K562 (cell line): ENCODE measurements at regions not wholly inside any gene's neighbourhood (a gene's known extent, or its start where the extent isn't known, plus 50 kb on each side); places are given as distances from the start of the nearest gene placed in this dataset.

Experiments used
- CREM ChIP-seq: IDR thresholded peaks from 2 replicates; pipeline ENCODE4 v1.6.1; 2014; ENCODE audit warnings: antibody characterized with exemption, low read depth
- DMBX1 ChIP-seq: fragments of 250-450 bp; sonication (Bioruptor Pico); IDR thresholded peaks from 2 replicates; pipeline ENCODE4 v1.8.0; 2022; ENCODE audit warnings: inconsistent platforms, mild to moderate bottlenecking, moderate library complexity, borderline replicate concordance
- ETV5 ChIP-seq: sonication (generic); formaldehyde crosslinking; IDR thresholded peaks from 2 replicates; pipeline ENCODE4 v1.4.0; 2020; ENCODE audit warnings: low read depth, mild to moderate bottlenecking, missing genetic modification reagents
- FOXK1 ChIP-seq: sonication (generic); formaldehyde crosslinking; IDR thresholded peaks from 2 replicates; pipeline ENCODE4 v1.8.0; 2022; ENCODE audit warnings: missing genetic modification reagents, mild to moderate bottlenecking, borderline replicate concordance
- JUND ChIP-seq, 2 experiments: IDR thresholded peaks; 2 replicates in 1 of 2; 3 replicates in 1 of 2; pipeline ENCODE4 v1.6.1; 2011; ENCODE audit warnings: borderline replicate concordance in 2 of 2, low read depth in 2 of 2, low read length in 2 of 2, improper control_type of control experiment in 1 of 2, missing biosample characterization in 1 of 2, missing genetic modification characterization in 1 of 2, missing genetic modification reagents in 1 of 2
- NFIC ChIP-seq: fragments of 450-650 bp; IDR thresholded peaks from 2 replicates; pipeline ENCODE4 v1.6.1; 2017; ENCODE audit warnings: mild to moderate bottlenecking, inconsistent platforms
- RBFOX2 ChIP-seq: fragments of 200-400 bp; formaldehyde crosslinking; IDR thresholded peaks from 2 replicates; pipeline ENCODE4 v1.6.1; 2017; ENCODE audit warnings: low read depth, mild to moderate bottlenecking, low read length, moderate library complexity
- SMC3 ChIP-seq: conservative IDR thresholded peaks from 2 replicates; pipeline ENCODE4 v1.6.1; 2011; ENCODE audit warnings: low read depth, low read length, improper control_type of control experiment; ENCODE audit not compliant: insufficient read depth
- ZFP36 ChIP-seq: fragments of 150-350 bp; IDR thresholded peaks from 2 replicates; pipeline ENCODE4 v1.6.1; 2018; ENCODE audit warnings: low read length, low read depth; ENCODE audit not compliant: partially characterized antibody
- TF ChIP-seq, protein P1 (sequence below), 2 experiments: fragments of 450-650 bp in 1 of 2; sonication (generic) in 1 of 2; formaldehyde crosslinking in 1 of 2; IDR thresholded peaks; 2 replicates each; pipeline versions ENCODE4 v1.7.1 to v1.9.0; 2016 to 2022; ENCODE audit warnings: inconsistent platforms in 1 of 2, mild to moderate bottlenecking in 1 of 2, missing genetic modification reagents in 1 of 2
- TF ChIP-seq, protein P2 (sequence below): fragments of 150-350 bp; IDR thresholded peaks from 2 replicates; pipeline ENCODE4 v1.6.1; 2014; ENCODE audit warnings: low read depth, mild to moderate bottlenecking, low read length, borderline replicate concordance
- TF ChIP-seq, protein P3 (sequence below): fragments of 200-800 bp; sonication (Bioruptor generic); IDR thresholded peaks from 2 replicates; pipeline ENCODE4 v1.6.1; 2017; ENCODE audit warnings: missing genetic modification characterization, missing compliant biosample characterization

DNA sequence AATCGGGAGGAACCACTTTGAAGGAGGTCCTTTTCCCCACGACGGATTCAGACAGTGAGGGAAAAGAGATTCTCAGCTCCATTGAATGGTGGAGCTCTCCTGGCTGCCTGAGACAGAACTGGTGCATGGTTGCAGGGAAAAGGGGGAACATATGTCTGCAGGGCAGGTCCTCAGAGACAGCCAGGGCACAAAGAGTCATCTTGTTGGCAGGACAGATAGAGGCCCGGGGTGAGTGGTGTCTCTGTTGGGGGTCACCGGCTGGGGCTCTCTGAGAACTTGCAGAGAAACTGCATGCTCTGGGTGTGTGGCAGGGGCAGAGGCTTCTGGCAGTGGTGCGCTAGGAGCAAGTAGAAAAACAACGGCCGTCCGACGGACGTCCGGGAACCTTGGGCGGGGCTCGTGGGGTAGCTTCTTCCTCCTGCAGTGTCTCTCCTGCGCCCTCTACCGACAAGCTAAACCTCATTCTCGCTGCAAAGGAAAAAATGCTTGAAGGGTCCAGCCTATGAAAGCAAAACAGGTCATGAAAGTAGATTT is 94.3 kb downstream of the CDCA7 start (continued):
- TF ChIP-seq SMC3 (peak; percentile 67), NFIC (0 out of 2 replicates have a peak, but pooled peaks have one; percentile 11), ZFP36 (peak; percentile 5), CREM (peak; percentile 44; the same call in 1 of the 2 replicates), ETV5 (CRISPR knock-in tag) (0 out of 2 replicates have a peak, but pooled peaks have one; percentile 21), FOXK1 (no peak), JUND (IDR thresholded peaks at IDR 0.05; ENCODE audit: borderline replicate concordance, low read depth, low read length) (peak; percentile 14; the same call in 1 of the 2 replicates), JUND (tag; IDR thresholded peaks at IDR 0.05; ENCODE audit: borderline replicate concordance, low read depth, low read length) (no peak), DMBX1 (CRISPR knock-in tag) (peak; percentile 36; the same call in 1 of the 2 replicates), RBFOX2 (0 out of 2 replicates have a peak, but pooled peaks have one; percentile 23)
- TF ChIP-seq, protein P1, sequence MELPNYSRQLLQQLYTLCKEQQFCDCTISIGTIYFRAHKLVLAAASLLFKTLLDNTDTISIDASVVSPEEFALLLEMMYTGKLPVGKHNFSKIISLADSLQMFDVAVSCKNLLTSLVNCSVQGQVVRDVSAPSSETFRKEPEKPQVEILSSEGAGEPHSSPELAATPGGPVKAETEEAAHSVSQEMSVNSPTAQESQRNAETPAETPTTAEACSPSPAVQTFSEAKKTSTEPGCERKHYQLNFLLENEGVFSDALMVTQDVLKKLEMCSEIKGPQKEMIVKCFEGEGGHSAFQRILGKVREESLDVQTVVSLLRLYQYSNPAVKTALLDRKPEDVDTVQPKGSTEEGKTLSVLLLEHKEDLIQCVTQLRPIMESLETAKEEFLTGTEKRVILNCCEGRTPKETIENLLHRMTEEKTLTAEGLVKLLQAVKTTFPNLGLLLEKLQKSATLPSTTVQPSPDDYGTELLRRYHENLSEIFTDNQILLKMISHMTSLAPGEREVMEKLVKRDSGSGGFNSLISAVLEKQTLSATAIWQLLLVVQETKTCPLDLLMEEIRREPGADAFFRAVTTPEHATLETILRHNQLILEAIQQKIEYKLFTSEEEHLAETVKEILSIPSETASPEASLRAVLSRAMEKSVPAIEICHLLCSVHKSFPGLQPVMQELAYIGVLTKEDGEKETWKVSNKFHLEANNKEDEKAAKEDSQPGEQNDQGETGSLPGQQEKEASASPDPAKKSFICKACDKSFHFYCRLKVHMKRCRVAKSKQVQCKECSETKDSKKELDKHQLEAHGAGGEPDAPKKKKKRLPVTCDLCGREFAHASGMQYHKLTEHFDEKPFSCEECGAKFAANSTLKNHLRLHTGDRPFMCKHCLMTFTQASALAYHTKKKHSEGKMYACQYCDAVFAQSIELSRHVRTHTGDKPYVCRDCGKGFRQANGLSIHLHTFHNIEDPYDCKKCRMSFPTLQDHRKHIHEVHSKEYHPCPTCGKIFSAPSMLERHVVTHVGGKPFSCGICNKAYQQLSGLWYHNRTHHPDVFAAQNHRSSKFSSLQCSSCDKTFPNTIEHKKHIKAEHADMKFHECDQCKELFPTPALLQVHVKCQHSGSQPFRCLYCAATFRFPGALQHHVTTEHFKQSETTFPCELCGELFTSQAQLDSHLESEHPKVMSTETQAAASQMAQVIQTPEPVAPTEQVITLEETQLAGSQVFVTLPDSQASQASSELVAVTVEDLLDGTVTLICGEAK (IDR thresholded peaks at IDR 0.05) = peak; percentile 69
- TF ChIP-seq, protein P1 (CRISPR knock-in tag; IDR thresholded peaks at IDR 0.05) = no peak
- TF ChIP-seq, protein P2, sequence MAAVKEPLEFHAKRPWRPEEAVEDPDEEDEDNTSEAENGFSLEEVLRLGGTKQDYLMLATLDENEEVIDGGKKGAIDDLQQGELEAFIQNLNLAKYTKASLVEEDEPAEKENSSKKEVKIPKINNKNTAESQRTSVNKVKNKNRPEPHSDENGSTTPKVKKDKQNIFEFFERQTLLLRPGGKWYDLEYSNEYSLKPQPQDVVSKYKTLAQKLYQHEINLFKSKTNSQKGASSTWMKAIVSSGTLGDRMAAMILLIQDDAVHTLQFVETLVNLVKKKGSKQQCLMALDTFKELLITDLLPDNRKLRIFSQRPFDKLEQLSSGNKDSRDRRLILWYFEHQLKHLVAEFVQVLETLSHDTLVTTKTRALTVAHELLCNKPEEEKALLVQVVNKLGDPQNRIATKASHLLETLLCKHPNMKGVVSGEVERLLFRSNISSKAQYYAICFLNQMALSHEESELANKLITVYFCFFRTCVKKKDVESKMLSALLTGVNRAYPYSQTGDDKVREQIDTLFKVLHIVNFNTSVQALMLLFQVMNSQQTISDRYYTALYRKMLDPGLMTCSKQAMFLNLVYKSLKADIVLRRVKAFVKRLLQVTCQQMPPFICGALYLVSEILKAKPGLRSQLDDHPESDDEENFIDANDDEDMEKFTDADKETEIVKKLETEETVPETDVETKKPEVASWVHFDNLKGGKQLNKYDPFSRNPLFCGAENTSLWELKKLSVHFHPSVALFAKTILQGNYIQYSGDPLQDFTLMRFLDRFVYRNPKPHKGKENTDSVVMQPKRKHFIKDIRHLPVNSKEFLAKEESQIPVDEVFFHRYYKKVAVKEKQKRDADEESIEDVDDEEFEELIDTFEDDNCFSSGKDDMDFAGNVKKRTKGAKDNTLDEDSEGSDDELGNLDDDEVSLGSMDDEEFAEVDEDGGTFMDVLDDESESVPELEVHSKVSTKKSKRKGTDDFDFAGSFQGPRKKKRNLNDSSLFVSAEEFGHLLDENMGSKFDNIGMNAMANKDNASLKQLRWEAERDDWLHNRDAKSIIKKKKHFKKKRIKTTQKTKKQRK = no peak
- TF ChIP-seq, protein P3, sequence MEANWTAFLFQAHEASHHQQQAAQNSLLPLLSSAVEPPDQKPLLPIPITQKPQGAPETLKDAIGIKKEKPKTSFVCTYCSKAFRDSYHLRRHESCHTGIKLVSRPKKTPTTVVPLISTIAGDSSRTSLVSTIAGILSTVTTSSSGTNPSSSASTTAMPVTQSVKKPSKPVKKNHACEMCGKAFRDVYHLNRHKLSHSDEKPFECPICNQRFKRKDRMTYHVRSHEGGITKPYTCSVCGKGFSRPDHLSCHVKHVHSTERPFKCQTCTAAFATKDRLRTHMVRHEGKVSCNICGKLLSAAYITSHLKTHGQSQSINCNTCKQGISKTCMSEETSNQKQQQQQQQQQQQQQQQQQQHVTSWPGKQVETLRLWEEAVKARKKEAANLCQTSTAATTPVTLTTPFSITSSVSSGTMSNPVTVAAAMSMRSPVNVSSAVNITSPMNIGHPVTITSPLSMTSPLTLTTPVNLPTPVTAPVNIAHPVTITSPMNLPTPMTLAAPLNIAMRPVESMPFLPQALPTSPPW = peak; percentile 60
